Spleen (tissue), 11 donors: ENCODE measurements at regions not wholly inside any gene's neighbourhood (a gene's known extent, or its start where the extent isn't known, plus 50 kb on each side); places are given as distances from the start of the nearest gene placed in this dataset.

Experiments used
- DNase-seq: peaks from one replicate; pipeline ENCODE4 v3.0.0-alpha.2; 2020
- H3K27ac ChIP-seq, 8 donors: fragments of 200-600 bp; sonication (generic) in 7 of 8; 1 replicate in 4 of 8; 2 replicates in 4 of 8; pipeline versions ENCODE4 v1.5.0 to v1.8.0; 2016 to 2021; ENCODE audit warnings: inconsistent platforms in 4 of 8, mild to moderate bottlenecking in 4 of 8, moderate library complexity in 1 of 8
- H3K27me3 ChIP-seq, 7 donors: fragments of 200-600 bp; sonication (generic) in 6 of 7; replicated peaks in 1 of 7; 1 replicate in 4 of 7; 2 replicates in 3 of 7; pipeline versions ENCODE4 v1.5.0 to v1.8.0; 2016 to 2021; ENCODE audit warnings: inconsistent platforms in 3 of 7, mild to moderate bottlenecking in 1 of 7
- H3K36me3 ChIP-seq, 6 donors: fragments of 200-600 bp; sonication (generic) in 5 of 6; 1 replicate in 4 of 6; 2 replicates in 2 of 6; pipeline versions ENCODE4 v1.5.0 to v1.8.0; 2016 to 2021; ENCODE audit warnings: inconsistent platforms in 2 of 6
- H3K4me1 ChIP-seq, 6 donors: fragments of 200-600 bp; sonication (generic) in 5 of 6; 1 replicate in 3 of 6; 2 replicates in 3 of 6; pipeline versions ENCODE4 v1.5.0 to v1.8.0; 2016 to 2021; ENCODE audit warnings: inconsistent platforms in 3 of 6
- H3K4me3 ChIP-seq, 8 donors: fragments of 200-600 bp; sonication (generic) in 7 of 8; 1 replicate in 4 of 8; 2 replicates in 4 of 8; pipeline versions ENCODE4 v1.5.0 to v1.8.0; 2016 to 2021; ENCODE audit warnings: inconsistent platforms in 4 of 8, mild to moderate bottlenecking in 4 of 8, moderate library complexity in 2 of 8
- H3K9me3 ChIP-seq, 8 donors: fragments of 200-600 bp; sonication (generic) in 7 of 8; 1 replicate in 4 of 8; 2 replicates in 4 of 8; pipeline versions ENCODE4 v1.5.0 to v1.8.0; 2016 to 2021; ENCODE audit warnings: inconsistent platforms in 4 of 8
- CTCF ChIP-seq, 11 experiments: fragments of 200-600 bp in 7 of 11; fragments of 450-650 bp in 4 of 11; sonication (generic) in 4 of 11; IDR thresholded peaks in 8 of 11; conservative IDR thresholded peaks in 3 of 11; 1 replicate in 7 of 11; 2 replicates in 4 of 11; pipeline versions ENCODE4 v1.4.0 to v1.8.0; 2016 to 2021; ENCODE audit warnings: antibody characterized with exemption in 11 of 11, inconsistent platforms in 4 of 11, mild to moderate bottlenecking in 1 of 11
- POLR2A ChIP-seq, 3 donors: fragments of 450-650 bp; IDR thresholded peaks; one replicate each; pipeline ENCODE4 v1.5.1; 2017; ENCODE audit warnings: antibody characterized with exemption in 3 of 3, mild to moderate bottlenecking in 1 of 3
- POLR2AphosphoS5 ChIP-seq, 3 donors: sonication (generic); formaldehyde crosslinking; IDR thresholded peaks; one replicate each; pipeline ENCODE4 v1.5.1; 2017; ENCODE audit warnings: antibody characterized with exemption in 3 of 3
- WGBS, 5 donors: extraction: QIAGEN DNeasy Blood & Tissue Kit in 3 of 5; methylation state at CpG; one replicate each; pipeline versions ENCODE4 v1.1.5 to v1.1.7; 2013 to 2018; 5-methylcytosine and 5-hydroxymethylcytosine counted together
- intact Hi-C: fragments of 100-400 bp; cut with DNase I; formaldehyde crosslinking; loops from one replicate; pipeline ENCODE4 v1.15.0; 2023; ENCODE audit warnings: low total_unique reads
- donor health status: healthy with polysubstance abuse.
- donor health status: DM: no; HTN: no; CAD: no; lungs with moderate emphysema.
- donor health status: DM: no; HTN: no; CAD: no.
- donor health status: Bipolar disorder and iron deficiency.
- donor health status: healthy.
- donor health status: DM: no; HTN: no; CAD: no.
- donor health status: DM: yes; HTN: yes; CAD: no.

GRCh38 chr16:54873071-54873470, 57.6 kb upstream of the IRX5 start:
- intact Hi-C loops: no loop called here
- no peak overlapping the region for H3K4me3 ChIP-seq
- no peaks in the 10 kb centered on the region for H3K4me1 ChIP-seq
- H3K36me3 ChIP-seq: no peaks in the 10 kb centered on the region
- peaks cover 0 to 10% (median 0%) of the 10 kb centered on the region in 8 donors for H3K9me3 ChIP-seq
- TF ChIP-seq POLR2A (IDR thresholded peaks at IDR 0.05): no peak
- no peak for TF ChIP-seq POLR2AphosphoS5 (IDR thresholded peaks at IDR 0.05)
- TF ChIP-seq CTCF (IDR thresholded peaks at IDR 0.05 in 8 of 11, conservative IDR thresholded peaks at IDR 0.05 in 3 of 11): no peak
- DNase-seq: no peak
- H3K27me3 ChIP-seq: peaks cover 0 to 11% (median 0%) of the 10 kb centered on the region in 7 donors
- no peak overlapping the region for H3K27ac ChIP-seq
- WGBS, 5 donors: 73 to 90% (median 81%) methylated on average over 2 of the region's 2 CpGs

- 62 to 89% (median 73%) methylated on average over 2 of the region's 2 CpGs for WGBS, 5 donors
- H3K27ac ChIP-seq: no peak overlapping the region
Measured at GRCh38 chr16:54870151-54870550, 60.5 kb upstream of the IRX5 start.

GRCh38 chr16:54867302-54867832, 63.3 kb upstream of the IRX5 start:
- Histone ChIP-seq H3K27ac (no peak overlapping the region), H3K27me3 (peaks cover 0 to 2% (median 0%) of the 10 kb centered on the region in 7 donors), H3K36me3 (no peaks in the 10 kb centered on the region), H3K4me3 (no peak overlapping the region), H3K9me3 (peaks cover 0 to 26% (median 8%) of the 10 kb centered on the region in 8 donors), H3K4me1 (no peaks in the 10 kb centered on the region)
- TF ChIP-seq POLR2A (IDR thresholded peaks at IDR 0.05) (no peak), POLR2AphosphoS5 (IDR thresholded peaks at IDR 0.05) (no peak), CTCF (IDR thresholded peaks at IDR 0.05 in 8 of 11, conservative IDR thresholded peaks at IDR 0.05 in 3 of 11) (no peak)
- no peak for DNase-seq
- 82 to 88% (median 84%) methylated on average over 4 of the region's 4 CpGs for WGBS, 5 donors
- intact Hi-C loops: no loop called here

More at GRCh38 chr16:54870151-54870550, 60.5 kb upstream of the IRX5 start:
- intact Hi-C loops: no loop called here
- Histone ChIP-seq H3K36me3 (no peaks in the 10 kb centered on the region), H3K4me1 (no peaks in the 10 kb centered on the region), H3K9me3 (peaks cover 0 to 26% (median 8%) of the 10 kb centered on the region in 8 donors), H3K4me3 (no peak overlapping the region), H3K27me3 (peaks cover 0 to 11% (median 0%) of the 10 kb centered on the region in 7 donors)
- DNase-seq: no peak
- TF ChIP-seq POLR2AphosphoS5 (IDR thresholded peaks at IDR 0.05): no peak
- no peak for TF ChIP-seq POLR2A (IDR thresholded peaks at IDR 0.05)
- no peak for TF ChIP-seq CTCF (IDR thresholded peaks at IDR 0.05 in 8 of 11, conservative IDR thresholded peaks at IDR 0.05 in 3 of 11)

- intact Hi-C loops: no loop called here
- Histone ChIP-seq H3K36me3 (no peaks in the 10 kb centered on the region), H3K27ac (no peak overlapping the region), H3K4me3 (no peak overlapping the region), H3K27me3 (peaks cover 0 to 4% (median 0%) of the 10 kb centered on the region in 7 donors), H3K4me1 (no peaks in the 10 kb centered on the region), H3K9me3 (peaks cover 0 to 11% (median 5%) of the 10 kb centered on the region in 8 donors)
- no peak for TF ChIP-seq CTCF (IDR thresholded peaks at IDR 0.05 in 8 of 11, conservative IDR thresholded peaks at IDR 0.05 in 3 of 11)
- no peak for TF ChIP-seq POLR2A (IDR thresholded peaks at IDR 0.05)
- TF ChIP-seq POLR2AphosphoS5 (IDR thresholded peaks at IDR 0.05): no peak
- no peak for DNase-seq
- WGBS, 5 donors: 53 to 62% (median 54%) methylated on average over 9 of the region's 9 CpGs
Measured at GRCh38 chr16:54862529-54862928, 68.1 kb upstream of the IRX5 start.
